Activated CD4-positive, alpha-beta T cell treated with anti-CD3 and anti-CD28 coated beads, Interleukin-2, amount 10 ng/mL, durations not matched to agents 24 days and 14 days (primary cell): ENCODE measurements at regions not wholly inside any gene's neighbourhood (a gene's known extent, or its start where the extent isn't known, plus 50 kb on each side); places are given as distances from the start of the nearest gene placed in this dataset.
"Not testable (repeated sequence)": the region's sequence is repeated elsewhere in the genome, so short reads cannot be mapped to it uniquely, and the experiment has no call there.

Experiments
- DNase-seq: peaks from one replicate; pipeline ENCODE4 v3.0.0; 2022
- H3K27ac Mint-ChIP-seq: one replicate; pipeline ENCODE4 v1.8.0; 2022; ENCODE audit warnings: mild to moderate bottlenecking, mixed read lengths
- H3K27me3 Mint-ChIP-seq: one replicate; pipeline ENCODE4 v1.8.0; 2022; ENCODE audit warnings: mixed read lengths
- H3K36me3 Mint-ChIP-seq: one replicate; pipeline ENCODE4 v1.8.0; 2022; ENCODE audit warnings: low read depth, mild to moderate bottlenecking, mixed read lengths
- H3K4me1 Mint-ChIP-seq: one replicate; pipeline ENCODE4 v1.8.0; 2021; ENCODE audit warnings: mixed read lengths
- H3K4me3 Mint-ChIP-seq: one replicate; pipeline ENCODE4 v1.8.0; 2022; ENCODE audit warnings: mild to moderate bottlenecking, moderate library complexity, mixed read lengths
- H3K9me3 Mint-ChIP-seq: one replicate; pipeline ENCODE4 v1.8.0; 2021; ENCODE audit warnings: mixed read lengths
- intact Hi-C: fragments of 100-400 bp; cut with micrococcal nuclease; formaldehyde crosslinking; loops from one replicate; pipeline ENCODE4 v1.15.1; 2023

DNA sequence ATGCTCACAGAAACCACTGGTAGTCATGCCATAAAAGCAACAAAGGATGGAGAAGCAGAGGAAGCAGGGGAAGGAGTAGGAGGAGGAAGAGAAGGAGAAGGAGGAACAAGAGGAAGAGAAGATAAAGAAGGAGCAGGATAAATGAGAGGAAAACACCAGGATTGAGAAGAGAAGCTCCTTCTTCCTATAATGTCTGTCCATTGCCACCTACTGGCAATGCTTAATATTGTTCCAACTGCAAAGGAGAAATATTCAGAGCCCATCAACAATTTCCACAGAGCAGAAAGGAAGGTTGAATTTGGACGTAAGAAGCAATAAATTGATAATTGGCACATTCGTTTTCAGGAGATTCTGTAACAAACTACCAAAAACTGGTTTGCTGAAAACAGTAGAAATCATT is 898.4 kb downstream of the SLC16A7 start:
- Mint-ChIP-seq H3K27ac (no peak overlapping the region), H3K9me3 (no peaks in the 10 kb centered on the region), H3K27me3 (no peaks in the 10 kb centered on the region), H3K4me3 (no peak overlapping the region), H3K36me3 (no peaks in the 10 kb centered on the region), H3K4me1 (no peaks in the 10 kb centered on the region)
- intact Hi-C loops: loop anchor here (10.0 kb wide), 1 partner anchor 1089 kb away; no protein-coding TSS in a partner anchor
- DNase-seq: no peak

DNA sequence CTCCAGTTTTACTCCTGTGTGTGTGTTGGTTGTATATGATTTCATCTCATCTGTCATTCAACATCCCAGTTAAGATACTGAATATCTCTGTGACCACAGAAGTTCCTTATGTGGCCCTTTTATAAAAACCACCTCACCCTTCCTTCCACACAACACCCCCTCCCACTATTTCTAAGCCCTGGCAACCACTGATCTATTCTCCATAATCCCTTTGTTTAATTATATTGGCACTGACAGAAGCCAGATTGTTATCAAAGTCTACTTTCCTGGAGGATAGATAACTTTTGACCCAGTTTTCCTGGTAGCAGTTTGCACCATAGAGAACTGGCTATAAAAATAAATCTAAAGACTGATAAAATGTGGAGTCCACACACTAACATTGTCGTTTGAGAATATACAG is 902.8 kb downstream of the SLC16A7 start:
- H3K9me3 Mint-ChIP-seq: no peaks in the 10 kb centered on the region
- no peak for DNase-seq
- H3K4me3 Mint-ChIP-seq: no peak overlapping the region
- H3K4me1 Mint-ChIP-seq: no peaks in the 10 kb centered on the region
- H3K27ac Mint-ChIP-seq: no peak overlapping the region
- no peaks in the 10 kb centered on the region for H3K27me3 Mint-ChIP-seq
- no peaks in the 10 kb centered on the region for H3K36me3 Mint-ChIP-seq
- intact Hi-C loops: loop anchor here (10.0 kb wide), 1 partner anchor 1094 kb away; no protein-coding TSS in a partner anchor

DNA sequence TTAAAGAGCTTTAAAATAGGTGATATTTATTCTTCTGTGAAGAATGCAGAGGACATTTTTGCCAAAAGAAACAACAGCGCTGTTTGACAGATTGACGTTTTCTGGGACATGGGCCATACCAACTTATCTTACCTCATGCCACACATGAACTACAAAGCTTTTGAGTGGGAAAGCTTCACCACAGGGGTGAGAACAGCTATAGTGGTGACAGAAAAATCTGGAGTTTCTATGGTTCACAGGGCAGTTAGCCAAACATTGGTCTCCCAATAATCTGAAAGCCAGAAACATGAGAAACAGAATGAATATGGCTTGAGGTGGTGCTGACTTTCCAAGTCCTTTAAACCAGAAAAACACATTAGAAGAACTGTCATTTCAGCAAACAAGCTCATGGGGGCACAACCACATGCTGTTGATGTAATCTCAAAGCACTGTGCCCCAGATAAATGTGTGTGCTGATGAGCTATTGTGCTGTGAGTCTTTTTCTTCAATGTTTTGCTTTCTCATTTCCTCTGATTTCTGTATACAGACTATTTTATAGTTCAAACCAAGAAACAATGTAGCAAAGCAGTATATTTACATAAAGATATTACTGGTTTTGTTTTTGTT is 905.4 kb downstream of the SLC16A7 start:
- Mint-ChIP-seq H3K36me3 (no peaks in the 10 kb centered on the region), H3K4me1 (no peaks in the 10 kb centered on the region), H3K27me3 (no peaks in the 10 kb centered on the region), H3K27ac (no peak overlapping the region), H3K4me3 (no peak overlapping the region), H3K9me3 (no peaks in the 10 kb centered on the region)
- DNase-seq: no peak
- intact Hi-C loops: no loop called here

DNA sequence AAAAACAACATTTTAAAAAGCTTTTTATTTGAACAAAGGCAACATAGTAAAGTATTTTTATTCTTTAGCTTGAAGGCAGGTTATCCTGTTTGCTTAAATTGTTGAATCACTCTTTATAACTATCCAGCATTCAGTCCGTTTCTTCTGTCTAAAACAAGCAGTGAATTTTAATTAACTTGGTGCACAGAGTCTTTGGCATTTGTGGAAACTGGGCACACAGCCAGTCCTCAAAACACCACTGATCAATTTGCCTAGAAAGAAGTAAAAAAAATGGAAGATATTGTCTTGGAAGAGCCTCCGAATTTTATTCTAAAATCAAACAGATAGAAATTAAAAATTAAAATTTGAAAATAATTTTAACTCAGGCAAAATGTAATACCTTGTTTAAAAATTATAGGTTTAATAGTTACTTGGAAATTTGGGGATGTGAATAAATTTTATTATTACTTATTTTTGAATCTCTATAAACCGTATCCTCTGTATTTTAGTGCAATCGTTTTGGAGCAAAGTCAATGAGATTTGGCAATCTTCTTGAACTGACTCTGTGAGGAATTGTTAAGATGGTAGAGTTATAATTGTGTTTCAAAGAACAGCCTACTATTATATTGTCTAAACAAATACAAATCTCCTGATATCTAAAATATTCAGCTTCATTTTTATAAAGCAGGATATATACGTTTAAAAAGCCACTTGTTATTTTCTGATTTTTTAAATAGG is 927.0 kb downstream of the SLC16A7 start:
- no peaks in the 10 kb centered on the region for H3K36me3 Mint-ChIP-seq
- intact Hi-C loops: no loop called here
- no peak for DNase-seq
- H3K4me3 Mint-ChIP-seq: no peak overlapping the region
- H3K27ac Mint-ChIP-seq: no peak overlapping the region
- H3K27me3 Mint-ChIP-seq: no peaks in the 10 kb centered on the region
- no peaks in the 10 kb centered on the region for H3K4me1 Mint-ChIP-seq
- H3K9me3 Mint-ChIP-seq: no peaks in the 10 kb centered on the region

DNA sequence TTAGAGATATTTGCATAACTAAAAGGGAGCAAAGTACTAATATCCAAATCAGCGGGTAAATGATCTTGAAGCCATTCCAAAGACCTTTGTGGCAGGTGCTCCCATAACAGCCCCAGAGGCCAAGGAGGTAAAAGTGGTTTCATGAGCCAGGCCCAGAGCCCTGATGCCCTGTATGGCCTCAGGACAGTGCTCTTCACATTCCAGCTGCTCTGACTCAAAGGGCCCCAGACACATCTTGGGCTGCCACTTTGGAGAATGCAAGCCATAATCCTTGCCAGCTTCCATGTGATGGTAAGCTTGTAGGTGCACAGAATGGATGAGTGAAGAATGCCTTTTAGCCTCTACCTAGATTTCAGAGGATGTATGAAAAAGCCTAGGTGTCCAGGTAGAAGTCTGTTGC is 933.4 kb downstream of the SLC16A7 start:
- no peaks in the 10 kb centered on the region for H3K27me3 Mint-ChIP-seq
- no peaks in the 10 kb centered on the region for H3K9me3 Mint-ChIP-seq
- H3K36me3 Mint-ChIP-seq: no peaks in the 10 kb centered on the region
- no peak overlapping the region for H3K4me3 Mint-ChIP-seq
- intact Hi-C loops: no loop called here
- no peak for DNase-seq
- no peaks in the 10 kb centered on the region for H3K4me1 Mint-ChIP-seq
- no peak overlapping the region for H3K27ac Mint-ChIP-seq

DNA sequence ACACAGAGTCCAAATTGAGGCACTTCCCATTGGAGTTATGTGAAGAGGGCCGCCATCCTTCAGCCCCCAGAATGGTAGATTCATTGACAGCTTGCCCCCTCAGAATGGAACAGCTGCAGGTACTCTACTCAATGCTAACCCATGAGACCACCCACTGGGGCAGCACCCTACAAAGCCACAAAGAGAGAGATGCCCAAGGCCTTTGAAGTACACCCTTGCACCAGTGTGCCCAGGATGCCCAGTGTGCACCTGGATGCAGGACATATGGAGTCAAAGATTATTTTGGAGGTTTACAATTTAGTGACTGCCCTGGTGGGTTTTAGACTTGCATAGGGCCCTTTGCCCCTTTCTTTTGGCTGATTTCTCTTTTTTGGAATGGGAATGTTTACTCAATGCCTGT is 933.9 kb downstream of the SLC16A7 start:
- Mint-ChIP-seq H3K4me1 (no peaks in the 10 kb centered on the region), H3K9me3 (no peaks in the 10 kb centered on the region), H3K27me3 (no peaks in the 10 kb centered on the region), H3K27ac (no peak overlapping the region), H3K4me3 (no peak overlapping the region), H3K36me3 (no peaks in the 10 kb centered on the region)
- intact Hi-C loops: no loop called here
- DNase-seq: no peak

DNA sequence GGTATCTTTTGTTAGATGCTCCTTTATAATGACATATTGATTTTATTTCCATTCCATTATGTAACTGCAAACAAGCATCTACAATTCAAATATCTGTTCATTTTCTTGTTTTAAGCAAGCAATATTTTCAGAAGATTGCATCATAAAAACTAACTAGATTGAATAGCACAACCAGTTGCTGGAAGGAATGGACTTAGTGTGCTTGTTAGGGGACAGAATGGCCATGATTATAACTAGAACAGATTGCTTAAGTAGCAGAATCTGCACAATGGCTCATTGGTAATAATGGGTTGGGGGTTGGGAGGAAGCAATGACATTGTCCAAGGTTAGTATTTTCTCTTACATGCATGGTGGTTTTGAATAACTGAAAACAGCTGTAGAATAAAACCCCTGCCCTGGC is 939.5 kb downstream of the SLC16A7 start:
- Mint-ChIP-seq H3K27ac (no peak overlapping the region), H3K4me1 (no peaks in the 10 kb centered on the region), H3K4me3 (no peak overlapping the region), H3K27me3 (no peaks in the 10 kb centered on the region), H3K9me3 (no peaks in the 10 kb centered on the region), H3K36me3 (no peaks in the 10 kb centered on the region)
- intact Hi-C loops: no loop called here
- DNase-seq: no peak

DNA sequence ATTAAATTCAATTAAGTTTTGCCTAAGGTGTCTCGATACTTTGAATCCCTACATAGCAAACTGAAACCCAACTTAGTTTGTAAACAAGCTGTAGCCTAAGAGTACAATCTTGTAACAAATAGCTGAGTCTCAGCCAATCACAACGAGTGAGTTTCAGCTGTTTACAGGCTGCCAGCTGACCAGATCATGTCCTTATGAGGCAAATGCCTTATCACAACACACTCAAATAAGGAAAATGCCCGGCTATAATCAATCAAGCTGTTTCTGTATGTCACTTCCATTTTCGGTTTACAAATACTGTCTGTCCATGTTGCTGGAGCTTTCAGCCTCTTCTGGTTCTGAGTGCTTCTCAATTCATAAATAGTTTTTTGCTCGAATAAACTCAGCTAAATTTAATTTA is 943.8 kb downstream of the SLC16A7 start:
- H3K9me3 Mint-ChIP-seq: no peaks in the 10 kb centered on the region
- no peaks in the 10 kb centered on the region for H3K36me3 Mint-ChIP-seq
- intact Hi-C loops: no loop called here
- H3K27ac Mint-ChIP-seq: no peak overlapping the region
- no peaks in the 10 kb centered on the region for H3K27me3 Mint-ChIP-seq
- H3K4me3 Mint-ChIP-seq: no peak overlapping the region
- no peaks in the 10 kb centered on the region for H3K4me1 Mint-ChIP-seq
- DNase-seq: no peak

DNA sequence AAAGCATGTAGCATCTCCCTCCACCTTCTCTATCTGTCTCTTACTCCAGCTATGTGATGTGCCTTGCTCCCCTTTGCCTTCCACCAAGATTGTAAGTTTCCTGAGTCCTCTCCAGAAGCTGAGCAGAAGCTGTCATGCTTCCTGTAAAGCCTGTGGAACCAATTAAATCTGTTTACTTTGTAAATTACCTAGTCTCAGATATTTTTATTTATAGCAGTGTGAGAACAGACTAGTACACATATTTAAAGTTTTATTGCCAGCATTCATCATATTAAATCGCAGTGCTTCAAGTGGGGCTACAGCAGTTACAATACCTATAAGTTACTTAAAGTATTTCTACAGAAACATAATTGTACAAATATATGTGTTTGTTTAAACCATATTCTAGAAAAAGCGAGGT is 973.1 kb downstream of the SLC16A7 start:
- intact Hi-C loops: no loop called here
- Mint-ChIP-seq H3K4me1 (no peaks in the 10 kb centered on the region), H3K9me3 (peaks cover 3% of the 10 kb centered on the region), H3K27me3 (no peaks in the 10 kb centered on the region), H3K4me3 (no peak overlapping the region), H3K36me3 (no peaks in the 10 kb centered on the region), H3K27ac (no peak overlapping the region)
- no peak for DNase-seq

DNA sequence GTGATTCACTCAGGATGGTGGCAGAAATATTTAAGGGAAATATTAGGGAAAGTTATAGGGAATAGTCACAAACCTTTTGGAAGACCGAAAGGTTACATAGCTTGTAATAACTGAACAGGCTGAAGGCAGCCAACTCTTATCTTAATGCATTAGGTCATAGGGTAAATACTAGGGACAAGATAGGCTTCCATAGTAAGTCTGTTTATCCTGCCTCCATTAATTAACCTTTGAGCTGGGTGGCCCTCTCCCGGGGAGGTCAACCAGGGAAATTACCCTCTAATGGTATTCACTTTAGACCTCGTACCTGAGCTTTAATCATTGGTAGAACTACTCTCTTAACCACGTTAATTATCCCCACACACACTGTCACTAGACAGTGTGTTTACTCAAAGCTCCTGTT is 981.8 kb downstream of the SLC16A7 start:
- intact Hi-C loops: no loop called here
- Mint-ChIP-seq H3K27ac (no peak overlapping the region), H3K4me3 (no peak overlapping the region), H3K9me3 (peaks cover 3% of the 10 kb centered on the region), H3K4me1 (no peaks in the 10 kb centered on the region), H3K36me3 (no peaks in the 10 kb centered on the region), H3K27me3 (no peaks in the 10 kb centered on the region)
- no peak for DNase-seq

DNA sequence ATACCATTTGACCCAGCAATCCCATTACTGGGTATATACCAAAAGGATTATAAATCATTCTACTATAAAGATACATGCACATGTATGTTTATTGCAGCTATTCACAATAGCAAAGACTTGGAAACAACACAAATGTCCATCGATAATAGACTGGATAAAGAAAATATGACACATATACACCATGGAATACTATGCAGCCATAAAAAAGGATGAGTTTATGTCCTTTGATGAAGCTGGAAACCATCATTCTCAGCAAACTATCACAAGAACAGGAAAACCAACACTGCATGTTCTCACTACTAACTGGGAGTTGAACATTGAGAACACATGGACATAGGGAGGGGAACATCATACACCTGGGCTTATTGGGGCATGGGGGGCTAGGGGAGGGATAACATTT is 991.8 kb downstream of the SLC16A7 start:
- H3K4me3 Mint-ChIP-seq, intact Hi-C loops, H3K27me3 Mint-ChIP-seq, H3K4me1 Mint-ChIP-seq, DNase-seq, H3K27ac Mint-ChIP-seq, H3K36me3 Mint-ChIP-seq, H3K9me3 Mint-ChIP-seq: not testable (repeated sequence)

DNA sequence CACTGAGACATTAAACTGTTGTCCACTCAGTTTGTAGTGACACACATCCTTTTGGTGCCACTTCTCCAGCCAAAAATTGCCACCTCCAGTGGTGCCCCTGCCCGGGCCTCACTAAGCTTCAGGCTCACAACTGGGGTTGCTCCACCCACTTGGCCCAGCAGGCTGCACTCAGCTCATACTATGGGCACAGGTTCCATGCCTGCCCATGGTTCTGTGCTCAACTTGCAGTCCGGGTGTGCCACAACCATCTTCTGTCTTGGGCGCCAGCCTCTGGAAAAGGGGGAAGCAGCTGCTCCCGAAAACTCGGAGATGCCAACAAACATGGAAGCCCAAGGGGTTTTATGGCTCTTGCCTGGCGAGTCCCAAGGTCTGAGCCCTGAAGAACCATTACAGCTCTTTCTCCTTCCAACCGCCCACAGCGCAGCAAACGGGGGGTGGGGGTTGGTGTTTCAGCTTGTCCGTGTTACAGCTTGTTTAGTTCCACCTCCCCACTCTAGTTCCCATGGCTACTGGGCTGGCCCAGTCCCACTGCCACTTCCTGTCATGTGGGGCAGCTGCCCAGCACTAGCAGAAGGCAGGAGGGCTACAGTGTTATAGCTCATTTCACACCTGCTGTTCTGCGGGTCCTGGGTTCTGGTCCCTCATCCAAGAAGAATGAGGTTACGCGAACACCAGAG is 998.3 kb downstream of the SLC16A7 start:
- Mint-ChIP-seq H3K27ac (no peak overlapping the region), H3K4me3 (no peak overlapping the region), H3K27me3 (no peaks in the 10 kb centered on the region), H3K4me1 (no peaks in the 10 kb centered on the region), H3K9me3 (peaks cover 10% of the 10 kb centered on the region), H3K36me3 (no peaks in the 10 kb centered on the region)
- intact Hi-C loops: no loop called here
- DNase-seq: no peak

DNA sequence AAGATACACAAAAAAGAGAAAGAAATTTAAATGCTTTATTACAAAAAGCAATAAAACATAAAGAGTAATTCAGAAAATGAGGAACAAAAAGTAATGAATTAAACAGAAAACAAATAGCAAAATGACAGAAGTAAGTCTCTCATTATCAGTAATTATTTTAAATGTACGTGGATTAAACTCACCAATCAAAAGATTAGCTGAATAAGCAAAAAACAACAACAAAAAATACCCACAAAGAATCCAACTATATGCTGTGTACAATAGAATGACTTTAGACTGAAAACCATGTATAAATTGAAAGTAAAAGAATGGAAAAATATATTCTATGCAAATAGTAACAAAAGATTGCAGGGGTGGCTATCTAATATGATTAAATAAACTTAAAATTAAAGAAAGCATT is 1006.8 kb downstream of the SLC16A7 start:
- Mint-ChIP-seq H3K4me3 (no peak overlapping the region), H3K36me3 (no peaks in the 10 kb centered on the region), H3K4me1 (no peaks in the 10 kb centered on the region), H3K27ac (no peak overlapping the region), H3K9me3 (no peaks in the 10 kb centered on the region), H3K27me3 (no peaks in the 10 kb centered on the region)
- intact Hi-C loops: no loop called here
- DNase-seq: no peak

DNA sequence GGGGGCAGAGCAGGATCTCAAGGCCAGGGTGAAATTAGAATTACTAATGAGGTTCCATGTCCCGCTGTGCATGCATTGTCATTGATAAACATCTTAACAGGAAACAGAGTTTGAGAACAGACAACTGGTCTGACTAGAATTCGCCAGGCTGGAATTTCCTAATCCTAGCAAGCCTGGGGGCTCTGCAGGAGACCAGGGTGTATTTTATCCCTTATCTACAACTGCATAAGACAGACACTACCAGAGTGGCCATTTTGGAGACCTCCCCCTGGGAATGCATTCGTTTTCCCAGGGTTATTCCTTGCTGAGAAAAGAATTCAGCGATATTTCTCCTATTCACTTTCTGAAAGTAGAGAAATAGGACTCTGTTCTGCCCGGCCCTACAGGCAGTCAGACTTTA is 1007.6 kb downstream of the SLC16A7 start:
- intact Hi-C loops, H3K4me3 Mint-ChIP-seq, H3K27ac Mint-ChIP-seq, H3K4me1 Mint-ChIP-seq, DNase-seq, H3K9me3 Mint-ChIP-seq, H3K36me3 Mint-ChIP-seq, H3K27me3 Mint-ChIP-seq: not testable (repeated sequence)
